SKM-1 treated with dmso at 0.1 percent for 144 hours (cell line): ENCODE measurements at regions not wholly inside any gene's neighbourhood (a gene's known extent, or its start where the extent isn't known, plus 50 kb on each side); places are given as distances from the start of the nearest gene placed in this dataset.
A peak's percentile ranks its signal among the peaks of the same experiment; 100 is the strongest.

Experiments used
- DNase-seq: peaks from one replicate; lab custom pipeline; 2025; ENCODE audit not compliant: unreplicated experiment; lab: John Stamatoyannopoulos, UW

DNA sequence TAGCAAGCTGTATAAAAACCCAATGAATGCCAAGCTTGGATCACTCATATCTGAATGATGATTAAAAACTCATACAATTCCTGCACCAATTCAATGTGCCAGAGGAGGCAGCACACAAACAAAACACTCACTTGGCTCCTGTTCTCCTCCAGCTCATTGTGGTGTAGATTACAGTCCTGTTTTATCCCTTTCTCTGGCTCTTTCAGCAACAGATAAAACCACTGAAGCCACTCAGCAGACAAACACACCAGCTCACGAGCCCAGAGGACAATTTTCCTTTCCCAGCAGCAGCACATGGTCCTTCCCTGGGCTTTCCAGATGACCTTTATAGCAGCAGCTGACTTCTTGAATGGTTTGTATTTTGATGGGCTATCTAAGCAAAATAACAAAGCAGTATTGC lies 107.3 kb upstream of the STARD3NL start:
- DNase-seq = peak; percentile 37

DNA sequence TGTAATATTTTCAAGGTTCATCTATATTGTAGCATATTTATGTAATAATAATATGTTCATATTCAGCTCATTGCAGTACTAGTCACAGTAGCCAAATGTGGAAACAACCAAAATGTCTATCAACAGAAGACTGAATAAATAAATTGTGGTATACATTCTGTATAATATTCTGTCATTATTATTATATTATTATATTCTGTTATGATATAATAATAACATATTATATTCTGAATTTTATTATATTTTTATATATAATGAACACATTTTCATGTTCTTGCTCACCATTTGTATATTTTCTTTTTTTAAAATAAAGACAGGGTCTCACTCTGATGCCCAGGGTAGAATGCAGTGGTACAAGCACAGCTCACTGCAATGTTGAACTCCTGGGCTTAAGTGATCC lies 91.2 kb upstream of the STARD3NL start:
- DNase-seq = no peak

DNA sequence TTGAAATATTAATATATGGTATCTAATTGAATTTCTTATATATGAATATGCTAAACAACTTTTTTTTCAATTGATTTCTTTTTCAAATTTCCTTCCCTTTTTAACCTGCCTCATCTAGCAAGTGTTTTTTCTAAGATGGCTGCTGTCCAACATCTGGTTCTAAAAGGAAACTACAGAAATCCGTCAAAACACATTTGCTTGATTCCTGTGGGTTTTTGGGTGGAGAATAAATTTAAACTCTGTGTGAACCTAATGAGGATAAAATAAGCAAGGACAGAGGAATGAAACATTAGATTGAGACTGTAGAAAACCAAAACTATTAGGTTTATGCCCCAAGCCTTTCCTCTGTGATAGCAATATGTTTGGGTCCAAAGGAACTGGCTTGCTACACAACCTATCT lies 75.5 kb upstream of the STARD3NL start:
- DNase-seq = no peak

DNA sequence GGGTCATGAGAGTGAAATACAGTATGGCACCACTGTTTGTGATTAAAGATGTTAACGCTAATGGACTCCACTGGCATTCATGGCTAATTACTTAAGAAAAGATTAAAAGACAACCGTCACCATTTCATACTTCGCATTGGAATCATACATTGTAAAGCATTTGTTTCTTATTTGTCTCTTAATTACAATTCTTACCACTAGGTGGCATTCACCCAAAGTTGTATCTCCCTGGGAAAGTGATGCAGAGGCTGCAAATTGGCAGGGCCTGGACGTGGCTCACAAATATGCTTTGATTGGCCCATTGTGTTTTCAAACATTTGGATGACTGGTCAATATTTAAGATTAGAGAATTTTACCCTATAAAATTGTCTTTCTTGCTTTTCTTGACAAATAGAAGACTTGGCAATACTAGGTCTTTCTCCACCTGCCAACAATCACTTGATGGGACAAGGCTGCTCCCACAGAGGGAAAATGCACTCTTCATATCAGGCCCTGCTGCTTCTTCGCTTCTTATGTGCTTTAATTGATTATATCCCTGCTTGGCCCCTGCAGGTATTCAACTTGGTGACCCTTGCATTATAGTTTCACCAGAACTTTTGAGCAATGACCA lies 72.1 kb upstream of the STARD3NL start:
- peak; percentile 49 for DNase-seq

DNA sequence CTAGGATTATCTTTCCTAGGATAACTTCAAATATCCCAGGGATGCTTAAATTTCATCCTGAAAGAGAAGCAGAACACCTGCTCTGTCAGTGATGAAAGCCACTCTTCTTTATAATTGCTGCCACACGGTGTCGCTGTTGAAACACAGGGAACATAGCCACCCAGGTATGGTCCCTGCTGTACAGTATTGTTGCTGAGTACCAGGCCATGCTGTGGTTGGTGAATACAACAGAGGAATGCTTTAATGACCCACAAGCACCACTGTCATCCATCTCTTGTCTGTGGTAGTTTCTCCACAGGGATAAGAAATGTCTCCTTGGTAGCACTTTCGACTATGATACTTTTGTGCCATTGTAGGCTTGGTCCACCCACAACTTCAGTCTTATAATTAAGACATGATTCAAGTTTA lies 70.6 kb upstream of the STARD3NL start:
- peak; percentile 25 for DNase-seq

DNA sequence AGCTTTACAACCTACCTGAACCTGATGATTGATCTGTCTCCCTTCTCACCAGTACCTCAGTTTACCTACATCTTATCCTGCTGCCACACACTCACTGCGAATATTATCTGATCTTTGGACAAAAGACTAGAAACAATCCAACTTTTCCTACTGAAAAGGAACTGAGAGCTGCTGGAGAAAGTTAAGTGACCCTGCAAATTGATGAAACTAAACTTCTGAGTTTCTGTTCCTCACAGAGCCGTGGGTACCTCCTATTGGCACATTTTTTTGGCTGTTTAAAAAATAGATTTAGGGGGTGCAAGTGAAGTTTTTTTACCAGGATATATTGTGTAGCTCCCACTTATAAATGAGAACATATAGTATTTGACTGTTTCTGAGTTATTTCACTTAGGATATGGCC lies 66.0 kb upstream of the STARD3NL start:
- DNase-seq = no peak

DNA sequence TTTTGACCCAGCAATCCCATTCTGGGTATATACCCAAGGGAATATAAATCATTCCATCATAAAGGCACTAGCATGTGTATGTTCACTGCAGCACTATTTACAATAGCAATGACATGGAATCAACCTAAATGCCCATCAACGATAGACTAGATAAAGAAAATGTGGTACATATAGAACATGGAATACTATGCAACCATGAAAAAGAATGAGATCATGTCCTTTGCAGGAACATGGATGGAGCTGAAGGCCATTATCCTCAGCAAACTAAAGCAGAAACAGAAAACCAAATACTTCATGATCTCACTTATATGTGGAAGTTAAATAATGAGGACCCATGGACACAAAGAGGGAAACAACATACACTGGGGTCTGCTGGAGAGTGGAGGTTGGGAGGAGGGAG lies 58.0 kb upstream of the STARD3NL start:
- no peak for DNase-seq

DNA sequence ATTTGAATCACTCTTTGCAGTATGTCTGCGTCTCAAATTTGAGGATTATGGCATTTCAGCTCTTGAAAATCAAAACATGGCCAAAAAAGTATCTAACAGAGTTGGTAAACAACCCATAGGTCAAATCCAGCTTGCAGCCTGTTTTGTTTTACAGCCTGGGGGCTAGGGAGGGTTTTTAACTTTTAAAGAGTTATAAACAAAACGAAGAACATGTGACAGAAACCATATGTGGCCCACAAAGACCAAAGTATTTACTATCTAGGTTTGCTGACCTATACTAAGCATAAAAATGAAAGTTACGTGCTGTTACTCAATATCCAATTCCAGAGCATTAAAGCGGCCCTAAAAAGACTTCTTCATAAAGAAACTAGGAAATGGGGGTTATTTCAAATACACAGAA lies 55.5 kb upstream of the STARD3NL start:
- DNase-seq = no peak

DNA sequence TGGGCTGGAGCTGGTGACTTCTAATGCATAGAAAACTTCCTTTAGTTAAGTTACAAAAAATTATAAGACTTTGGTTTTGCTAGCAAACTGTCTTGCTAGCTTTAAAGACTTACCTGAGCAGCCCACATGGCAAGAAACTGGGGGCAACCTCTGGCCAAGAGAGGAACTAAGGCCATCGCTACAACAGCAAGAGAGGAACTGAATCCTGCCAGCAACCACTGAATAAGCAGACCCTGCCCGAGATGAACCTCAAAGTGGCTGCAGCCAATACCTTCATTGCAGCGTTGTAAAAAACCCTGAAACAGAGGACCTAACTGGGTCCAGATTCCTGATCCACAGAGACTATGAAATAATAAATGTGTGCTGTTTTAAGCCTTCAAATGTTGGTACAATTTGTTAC lies 54.6 kb upstream of the STARD3NL start:
- no peak for DNase-seq

DNA sequence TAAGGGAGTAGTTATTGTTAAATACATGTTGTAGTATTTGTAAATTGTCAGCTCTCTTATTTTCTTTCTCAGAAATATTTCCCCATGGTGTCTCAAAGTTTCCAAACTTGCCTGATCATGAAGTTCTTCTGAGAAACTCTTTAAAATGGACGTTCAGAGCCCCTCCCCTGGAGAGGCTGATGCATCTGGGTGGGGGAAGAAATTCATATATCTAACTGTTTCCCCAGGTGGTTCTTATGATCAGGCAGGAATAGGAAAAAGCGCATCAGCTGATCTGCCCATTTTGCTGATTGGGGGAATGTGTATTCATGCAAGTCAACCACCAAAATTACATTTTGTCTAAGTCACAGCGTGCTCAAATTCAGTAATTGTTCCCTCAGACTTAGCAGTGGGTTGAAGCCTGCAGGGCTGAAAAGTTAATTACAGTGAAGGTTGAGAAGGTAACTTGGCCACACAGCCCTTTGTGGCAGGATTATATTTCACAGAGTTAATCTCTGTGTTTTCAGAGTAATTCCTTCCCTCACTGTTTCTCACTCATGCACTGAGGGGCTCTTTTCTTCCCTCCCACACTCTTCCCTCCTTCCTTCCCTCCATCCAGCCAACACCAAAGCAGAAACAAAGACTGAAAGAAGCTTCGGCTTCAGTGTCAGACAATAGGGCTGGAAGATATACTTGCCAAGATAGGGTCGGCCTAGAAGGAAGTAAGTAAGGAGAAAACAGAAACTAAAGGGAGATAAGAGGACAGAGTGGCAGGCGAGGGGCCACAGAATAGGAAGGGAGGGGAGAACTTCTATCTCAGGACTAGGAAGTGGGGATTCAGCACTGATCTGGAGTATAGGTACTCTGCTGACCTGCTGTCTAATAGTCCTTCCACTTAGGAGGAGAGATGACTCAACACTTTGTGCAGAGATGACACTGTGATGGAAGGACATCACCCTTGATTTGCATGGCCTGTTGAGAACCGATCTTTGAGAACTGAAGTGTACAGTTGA lies 50.5 kb upstream of the STARD3NL start:
- no peak for DNase-seq
